Endothelial cell of umbilical vein (primary cell): ENCODE measurements at regions not wholly inside any gene's neighbourhood (a gene's known extent, or its start where the extent isn't known, plus 50 kb on each side); places are given as distances from the start of the nearest gene placed in this dataset.

ENCODE experiments used
- BruUV-seq: library from RNA; stranded (reverse); fragments of 400-500 nt; replicated peaks from 2 replicates; lab custom pipeline; 2021; lab: Mats Ljungman, UMichigan
- CTCF ChIA-PET: fragments of 300-600, 350-600 bp; sonication (Branson Sonifier 250); formaldehyde crosslinking; loops from one replicate; lab custom pipeline; 2021; ENCODE audit warnings: antibody characterized with exemption, inconsistent platforms; lab: Charles Lee
- POLR2A ChIA-PET: fragments of 300-600, 350-600 bp; sonication (Branson Sonifier 250); formaldehyde crosslinking; loops from one replicate; lab custom pipeline; 2021; ENCODE audit warnings: antibody characterized with exemption, inconsistent platforms; lab: Charles Lee
- DNase-seq: peaks from one replicate; pipeline ENCODE4 v3.0.0-alpha.2; 2011; ENCODE audit warnings: low read depth, low spot score
- FAIRE-seq: peaks from 2 replicates; lab custom pipeline; 2011; peaks lifted over from hg19 to GRCh38; lab: Jason Lieb, UNC
- H2AFZ ChIP-seq: 2 replicates; pipeline ENCODE4 v1.6.0; 2012; ENCODE audit warnings: low read depth, low read length, control low read depth, inconsistent platforms
- H3K27ac ChIP-seq: 2 replicates; pipeline ENCODE4 v1.5.1; 2011; ENCODE audit warnings: low read depth, mild to moderate bottlenecking, control low read depth, low read length, moderate library complexity; ENCODE audit not compliant: insufficient read depth
- H3K27me3 ChIP-seq, 2 experiments: 2 replicates each; pipeline versions ENCODE4 v1.6.0 to v1.6.1; 2011; ENCODE audit warnings: low read length in 2 of 2, mixed read lengths in 1 of 2; ENCODE audit not compliant: control insufficient read depth in 2 of 2, insufficient read depth in 2 of 2
- H3K36me3 ChIP-seq, 2 experiments: 2 replicates in 1 of 2; 3 replicates in 1 of 2; pipeline ENCODE4 v1.5.1; 2011; ENCODE audit warnings: low read length in 2 of 2, mild to moderate bottlenecking in 1 of 2, moderate library complexity in 1 of 2; ENCODE audit not compliant: control insufficient read depth in 2 of 2, insufficient read depth in 2 of 2; ENCODE audit errors: extremely low read depth in 1 of 2
- H3K4me1 ChIP-seq: 3 replicates; pipeline ENCODE4 v1.5.1; 2011; ENCODE audit warnings: mild to moderate bottlenecking, low read length; ENCODE audit not compliant: control insufficient read depth, insufficient read depth; ENCODE audit errors: extremely low read depth
- H3K4me2 ChIP-seq: 2 replicates; pipeline ENCODE4 v1.6.1; 2011; ENCODE audit warnings: low read length, control low read depth, mixed read lengths; ENCODE audit not compliant: insufficient read depth
- H3K4me3 ChIP-seq, 3 experiments: fragments of 200-600 bp in 1 of 3; sonication (generic), shearing (Covaris generic) in 1 of 3; replicated peaks in 1 of 3; 2 replicates each; pipeline ENCODE4 v1.5.1; 2011 to 2016; ENCODE audit warnings: control low read depth in 3 of 3, low read length in 3 of 3, mild to moderate bottlenecking in 2 of 3, inconsistent platforms in 1 of 3, low read depth in 1 of 3, moderate library complexity in 1 of 3; ENCODE audit not compliant: insufficient read depth in 1 of 3
- H3K79me2 ChIP-seq: 2 replicates; pipeline ENCODE4 v1.6.0; 2012; ENCODE audit warnings: low read length, inconsistent platforms; ENCODE audit not compliant: control insufficient read depth, insufficient read depth
- H3K9ac ChIP-seq: replicated peaks from 2 replicates; pipeline ENCODE3; 2011; ENCODE audit warnings: low read length, control low read depth; ENCODE audit not compliant: insufficient read depth; ENCODE audit errors: extremely low read depth
- H3K9me1 ChIP-seq: replicated peaks from 3 replicates; pipeline ENCODE4 v1.6.0; 2011; ENCODE audit warnings: mild to moderate bottlenecking, low read length; ENCODE audit not compliant: control insufficient read depth, insufficient read depth; ENCODE audit errors: extremely low read depth
- H3K9me3 ChIP-seq: replicated peaks from 2 replicates; pipeline ENCODE4 v1.5.1; 2012; ENCODE audit warnings: low read length, inconsistent platforms; ENCODE audit not compliant: control insufficient read depth, insufficient read depth
- H4K20me1 ChIP-seq: replicated peaks from 2 replicates; pipeline ENCODE3; 2011; ENCODE audit warnings: mild to moderate bottlenecking, low read length; ENCODE audit not compliant: control insufficient read depth, insufficient read depth; ENCODE audit errors: extremely low read depth
- CTCF ChIP-seq, 2 donors: IDR thresholded peaks; 1 replicate in 1 of 2; 2 replicates in 1 of 2; pipeline ENCODE4 v1.5.1; 2011; ENCODE audit warnings: low read length in 2 of 2, mild to moderate bottlenecking in 2 of 2, moderate library complexity in 2 of 2, control low read depth in 1 of 2, inconsistent platforms in 1 of 2, low read depth in 1 of 2; ENCODE audit not compliant: insufficient read depth in 1 of 2; ENCODE audit errors: extremely low read depth in 1 of 2
- EZH2 ChIP-seq: IDR thresholded peaks from 2 replicates; pipeline ENCODE4 v1.6.1; 2012; ENCODE audit warnings: borderline replicate concordance, low read depth, mild to moderate bottlenecking, moderate library complexity, low read length, inconsistent platforms; ENCODE audit not compliant: severe bottlenecking
- FOS ChIP-seq: IDR thresholded peaks from 2 replicates; pipeline ENCODE4 v1.6.1; 2011; ENCODE audit warnings: mild to moderate bottlenecking, low read length, moderate library complexity, borderline replicate concordance; ENCODE audit not compliant: insufficient read depth
- GATA2 ChIP-seq: IDR thresholded peaks from 2 replicates; pipeline ENCODE4 v1.7.0; 2011; ENCODE audit warnings: low read depth, mild to moderate bottlenecking, moderate library complexity, mixed read lengths, low read length; ENCODE audit not compliant: insufficient read length, insufficient read depth
- JUN ChIP-seq: IDR thresholded peaks from 2 replicates; pipeline ENCODE4 v1.6.1; 2011; ENCODE audit warnings: borderline replicate concordance, low read depth; ENCODE audit not compliant: insufficient read length, insufficient read depth
- MAX ChIP-seq: IDR thresholded peaks from 2 replicates; pipeline ENCODE4 v1.6.1; 2011; ENCODE audit not compliant: insufficient read depth, insufficient read length
- MYC ChIP-seq: IDR thresholded peaks from one replicate; pipeline ENCODE4 v1.6.1; 2011; ENCODE audit warnings: mild to moderate bottlenecking, low read depth, low read length
- POLR2A ChIP-seq: IDR thresholded peaks from 2 replicates; pipeline ENCODE4 v1.6.1; 2012; ENCODE audit warnings: low read depth, mild to moderate bottlenecking, control low read depth, low read length
- POLR2AphosphoS5 ChIP-seq: IDR thresholded peaks from 2 replicates; pipeline ENCODE4 v1.6.1; 2012; ENCODE audit warnings: low read depth, mild to moderate bottlenecking, control low read depth, low read length, moderate library complexity; ENCODE audit not compliant: insufficient read depth
- dilution Hi-C: fragments of 300-500 bp; cut with MboI; formaldehyde crosslinking; loops from one replicate; pipeline ENCODE4 v1.15.0; 2019; ENCODE audit warnings: low sequenced_read_pairs; ENCODE audit not compliant: extremely low pct_ligation_motif_present
- intact Hi-C: fragments of 100-400 bp; cut with micrococcal nuclease; formaldehyde crosslinking; loops from one replicate; pipeline ENCODE4 v1.10.0; 2022

GRCh38 chr18:10386049-10386448 is 68.4 kb upstream of the APCDD1 start:
- Histone ChIP-seq H2AFZ (no peak overlapping the region), H3K9ac (no peak overlapping the region), H3K36me3 (no peaks in the 10 kb centered on the region), H3K4me2 (no peak overlapping the region), H3K4me1 (no peaks in the 10 kb centered on the region), H4K20me1 (no peaks in the 10 kb centered on the region), H3K27me3 (peaks cover 0 to 2% of the 10 kb centered on the region in 2 experiments), H3K27ac (no peak overlapping the region), H3K4me3 (no peak overlapping the region), H3K79me2 (no peaks in the 10 kb centered on the region), H3K9me1 (no peaks in the 10 kb centered on the region), H3K9me3 (no peaks in the 10 kb centered on the region)
- TF ChIP-seq EZH2 (no peak), CTCF (IDR thresholded peaks at IDR 0.05; ENCODE audit: extremely low read depth in 1 of 2, insufficient read depth in 1 of 2, low read depth in 1 of 2, low read length in 2 of 2) (no peak), POLR2A (no peak), GATA2 (no peak), MYC (no peak), POLR2AphosphoS5 (no peak)
- dilution Hi-C loops (no loop called here), intact Hi-C loops (no loop called here)
- CTCF ChIA-PET = no interaction called here
- DNase-seq = no peak
- FAIRE-seq = no peak
- POLR2A ChIA-PET = no interaction called here
- no TSS peak for BruUV-seq

- no peaks in the 10 kb centered on the region for H3K9me3 ChIP-seq
- no peak for TF ChIP-seq POLR2AphosphoS5
- TF ChIP-seq MAX = no peak
- no peak for TF ChIP-seq CTCF (IDR thresholded peaks at IDR 0.05; ENCODE audit: extremely low read depth in 1 of 2, insufficient read depth in 1 of 2, low read depth in 1 of 2, low read length in 2 of 2)
- no peak for TF ChIP-seq FOS
- no peak for TF ChIP-seq MYC
- no peak for TF ChIP-seq JUN
- TF ChIP-seq POLR2A = no peak
- TF ChIP-seq GATA2 = no peak
- TF ChIP-seq EZH2 = no peak
- no peaks in the 10 kb centered on the region for H3K4me1 ChIP-seq
- intact Hi-C loops (no loop called here), dilution Hi-C loops (no loop called here)
- CTCF ChIA-PET = no interaction called here
- no peaks in the 10 kb centered on the region for H3K79me2 ChIP-seq
- H3K36me3 ChIP-seq = no peaks in the 10 kb centered on the region
- no peak for DNase-seq
- H3K4me3 ChIP-seq = no peak overlapping the region
- H3K4me2 ChIP-seq = no peak overlapping the region
- H2AFZ ChIP-seq = no peak overlapping the region
- H3K9me1 ChIP-seq = no peaks in the 10 kb centered on the region
- BruUV-seq = no TSS peak
- H3K9ac ChIP-seq = no peak overlapping the region
- no peaks in the 10 kb centered on the region for H4K20me1 ChIP-seq
- no peak overlapping the region for H3K27ac ChIP-seq
- POLR2A ChIA-PET = no interaction called here
- H3K27me3 ChIP-seq = peaks cover 0 to 2% of the 10 kb centered on the region in 2 experiments
- no peak for FAIRE-seq
These were observed 67.5 kb upstream of the APCDD1 start for GRCh38 chr18:10386956-10387355.
